Lower leg skin (tissue), 3 donors: ENCODE measurements at regions not wholly inside any gene's neighbourhood (a gene's known extent, or its start where the extent isn't known, plus 50 kb on each side); places are given as distances from the start of the nearest gene placed in this dataset.

Source experiments
- POLR2A ChIP-seq, 2 donors: fragments of 450-650 bp; IDR thresholded peaks; one replicate each; pipeline ENCODE4 v1.6.1; 2016 to 2017; ENCODE audit warnings: antibody characterized with exemption in 2 of 2, mild to moderate bottlenecking in 1 of 2, moderate library complexity in 1 of 2
- TF ChIP-seq, protein P1 (sequence below), 3 donors: fragments of 450-650 bp; IDR thresholded peaks; one replicate each; pipeline ENCODE4 v1.5.1; 2016; ENCODE audit warnings: antibody characterized with exemption in 3 of 3, mild to moderate bottlenecking in 3 of 3, moderate library complexity in 2 of 3

DNA sequence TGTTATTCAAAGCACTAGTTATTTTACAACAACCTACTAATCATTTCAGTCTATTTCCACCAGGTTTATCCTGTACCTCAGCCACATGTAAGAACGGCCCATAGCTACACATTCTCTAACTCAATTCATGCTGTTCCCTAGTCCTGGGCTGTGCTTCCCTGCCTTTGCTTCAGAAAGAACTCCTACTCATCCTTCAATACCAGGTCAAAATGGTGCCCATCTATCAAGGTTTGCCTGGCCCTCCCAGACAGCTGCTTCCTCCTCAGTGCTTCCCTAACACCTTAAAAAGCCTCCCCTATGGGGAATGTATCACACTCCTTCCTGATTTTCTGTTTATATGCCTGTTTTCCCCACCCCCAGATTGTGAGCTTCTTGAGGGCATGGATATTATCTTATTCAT lies 400.7 kb downstream of the MN1 start:
- TF ChIP-seq, protein P1, sequence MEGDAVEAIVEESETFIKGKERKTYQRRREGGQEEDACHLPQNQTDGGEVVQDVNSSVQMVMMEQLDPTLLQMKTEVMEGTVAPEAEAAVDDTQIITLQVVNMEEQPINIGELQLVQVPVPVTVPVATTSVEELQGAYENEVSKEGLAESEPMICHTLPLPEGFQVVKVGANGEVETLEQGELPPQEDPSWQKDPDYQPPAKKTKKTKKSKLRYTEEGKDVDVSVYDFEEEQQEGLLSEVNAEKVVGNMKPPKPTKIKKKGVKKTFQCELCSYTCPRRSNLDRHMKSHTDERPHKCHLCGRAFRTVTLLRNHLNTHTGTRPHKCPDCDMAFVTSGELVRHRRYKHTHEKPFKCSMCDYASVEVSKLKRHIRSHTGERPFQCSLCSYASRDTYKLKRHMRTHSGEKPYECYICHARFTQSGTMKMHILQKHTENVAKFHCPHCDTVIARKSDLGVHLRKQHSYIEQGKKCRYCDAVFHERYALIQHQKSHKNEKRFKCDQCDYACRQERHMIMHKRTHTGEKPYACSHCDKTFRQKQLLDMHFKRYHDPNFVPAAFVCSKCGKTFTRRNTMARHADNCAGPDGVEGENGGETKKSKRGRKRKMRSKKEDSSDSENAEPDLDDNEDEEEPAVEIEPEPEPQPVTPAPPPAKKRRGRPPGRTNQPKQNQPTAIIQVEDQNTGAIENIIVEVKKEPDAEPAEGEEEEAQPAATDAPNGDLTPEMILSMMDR (IDR thresholded peaks at IDR 0.05): no peak
- no peak for TF ChIP-seq POLR2A (IDR thresholded peaks at IDR 0.05)
